HepG2 (cell line): ENCODE measurements at regions not wholly inside any gene's neighbourhood (a gene's known extent, or its start where the extent isn't known, plus 50 kb on each side); places are given as distances from the start of the nearest gene placed in this dataset.

Source experiments
- ATAC-seq: fragments of 200-7000 bp; cut with Tn5 transposase; 3 replicates; pipeline ENCODE4 v1.9.1; 2020; ENCODE audit warnings: mild to moderate bottlenecking, moderate library complexity
- BruUV-seq: library from RNA; stranded (reverse); fragments of 400-500 nt; replicated peaks from 2 replicates; lab custom pipeline; 2021; lab: Mats Ljungman, UMichigan
- CTCF ChIA-PET: fragments of 300-600 bp; formaldehyde crosslinking; extraction: SDS; loops from one replicate; lab custom pipeline; 2021; ENCODE audit warnings: low total read pairs, inconsistent platforms, low intra/inter-chr PET ratio; lab: Yijun Ruan, JAX
- POLR2A ChIA-PET: fragments of 350-600 bp; sonication (Branson Sonifier 250); formaldehyde crosslinking; loops from one replicate; lab custom pipeline; 2020; ENCODE audit warnings: antibody characterized with exemption, inconsistent platforms; lab: Yijun Ruan, JAX
- DNase-seq: peaks from one replicate; pipeline ENCODE4 v3.0.0-alpha.2; 2015; ENCODE audit warnings: low spot score
- FAIRE-seq: peaks from 3 replicates; lab custom pipeline; 2011; peaks lifted over from hg19 to GRCh38; lab: Jason Lieb, UNC
- H2AFZ ChIP-seq: one replicate; pipeline ENCODE4 v1.6.1; 2011; ENCODE audit warnings: low read length, inconsistent platforms
- H3K27ac ChIP-seq: fragments of 300-600 bp; 3 replicates; pipeline ENCODE4 v1.8.0; 2011; ENCODE audit warnings: mixed run types, mild to moderate bottlenecking, mixed read lengths, low read length, inconsistent platforms; ENCODE audit not compliant: insufficient read depth; ENCODE audit errors: extremely low read length
- H3K27me3 ChIP-seq, 2 experiments: fragments of 200-600 bp in 1 of 2; 2 replicates in 1 of 2; 3 replicates in 1 of 2; pipeline versions ENCODE4 v1.6.0 to v1.8.0; 2011; ENCODE audit warnings: low read length in 2 of 2, mild to moderate bottlenecking in 2 of 2, moderate library complexity in 2 of 2, inconsistent platforms in 1 of 2; ENCODE audit not compliant: insufficient read depth in 2 of 2, control insufficient read depth in 1 of 2
- H3K36me3 ChIP-seq, 2 experiments: fragments of 200-600 bp in 1 of 2; replicated peaks in 1 of 2; 2 replicates in 1 of 2; 3 replicates in 1 of 2; pipeline versions ENCODE4 v1.5.1 to v1.8.0; 2011; ENCODE audit warnings: low read length in 2 of 2, inconsistent platforms in 1 of 2; ENCODE audit not compliant: insufficient read depth in 2 of 2, control insufficient read depth in 1 of 2
- H3K4me1 ChIP-seq: 2 replicates; pipeline ENCODE4 v1.5.1; 2012; ENCODE audit warnings: low read length, inconsistent platforms; ENCODE audit not compliant: insufficient read depth
- H3K4me2 ChIP-seq: 2 replicates; pipeline ENCODE4 v1.6.0; 2011; ENCODE audit warnings: low read depth, low read length, inconsistent platforms
- H3K4me3 ChIP-seq, 3 experiments: fragments of 200-600 bp in 1 of 3; sonication (generic), shearing (Covaris generic) in 1 of 3; replicated peaks in 1 of 3; 2 replicates each; pipeline ENCODE4 v1.5.1; 2011 to 2016; ENCODE audit warnings: low read length in 3 of 3, inconsistent platforms in 2 of 3, low read depth in 2 of 3, mild to moderate bottlenecking in 2 of 3, control low read depth in 1 of 3, mixed read lengths in 1 of 3; ENCODE audit not compliant: insufficient read depth in 1 of 3
- H3K79me2 ChIP-seq: one replicate; pipeline ENCODE4 v1.6.1; 2011; ENCODE audit warnings: low read length, inconsistent platforms; ENCODE audit not compliant: insufficient read depth
- H3K9ac ChIP-seq: 2 replicates; pipeline ENCODE4 v1.6.0; 2011; ENCODE audit warnings: mild to moderate bottlenecking, low read depth, low read length, inconsistent platforms; ENCODE audit not compliant: insufficient read depth
- H3K9me3 ChIP-seq: 2 replicates; pipeline ENCODE4 v1.5.1; 2012; ENCODE audit warnings: mild to moderate bottlenecking, low read length
- H4K20me1 ChIP-seq: 2 replicates; pipeline ENCODE4 v1.6.0; 2011; ENCODE audit warnings: inconsistent platforms, mild to moderate bottlenecking, low read length, moderate library complexity; ENCODE audit not compliant: insufficient read depth
- CEBPB ChIP-seq: IDR thresholded peaks from 2 replicates; pipeline ENCODE4 v1.6.1; 2011; ENCODE audit warnings: low read depth, low read length, improper control_type of control experiment, borderline replicate concordance
- EEA1 ChIP-seq: sonication (generic); formaldehyde crosslinking; IDR thresholded peaks from 2 replicates; pipeline ENCODE4 v1.5.1; 2020; ENCODE audit warnings: mild to moderate bottlenecking, missing genetic modification reagents, borderline replicate concordance
- HMG20B ChIP-seq: conservative IDR thresholded peaks from 2 replicates; pipeline ENCODE4 v1.6.1; 2016; ENCODE audit warnings: missing genetic modification reagents, missing compliant biosample characterization
- NPAS2 ChIP-seq: sonication (generic); formaldehyde crosslinking; IDR thresholded peaks from 2 replicates; pipeline ENCODE4 v1.8.0; 2022; ENCODE audit warnings: mild to moderate bottlenecking, missing genetic modification reagents, borderline replicate concordance
- SKI ChIP-seq: fragments of 450-650 bp; IDR thresholded peaks from one replicate; pipeline ENCODE4 v1.6.1; 2018; ENCODE audit warnings: mild to moderate bottlenecking; ENCODE audit not compliant: partially characterized antibody
- SMAD3 ChIP-seq: sonication (generic); formaldehyde crosslinking; IDR thresholded peaks from 2 replicates; pipeline ENCODE4 v1.4.0; 2020; ENCODE audit warnings: missing genetic modification reagents
- ZFP37 ChIP-seq: sonication (generic); formaldehyde crosslinking; IDR thresholded peaks from 2 replicates; pipeline ENCODE4 v1.4.0; 2020; ENCODE audit warnings: missing genetic modification reagents, borderline replicate concordance
- ZNF282 ChIP-seq: fragments of 450-650 bp; IDR thresholded peaks from 2 replicates; pipeline ENCODE4 v1.6.1; 2018; ENCODE audit not compliant: partially characterized antibody
- ZNF30 ChIP-seq: sonication (generic); formaldehyde crosslinking; IDR thresholded peaks from 2 replicates; pipeline ENCODE4 v1.5.0; 2020; ENCODE audit warnings: mild to moderate bottlenecking, missing genetic modification reagents
- ZNF441 ChIP-seq: sonication (generic); formaldehyde crosslinking; IDR thresholded peaks from 2 replicates; pipeline ENCODE4 v1.7.0; 2021; ENCODE audit warnings: missing genetic modification reagents, borderline replicate concordance
- ZNF772 ChIP-seq: sonication (generic); formaldehyde crosslinking; IDR thresholded peaks from 2 replicates; pipeline ENCODE4 v1.5.0; 2020; ENCODE audit warnings: mild to moderate bottlenecking, missing genetic modification reagents
- WGBS: methylation state at CpG from one replicate; pipeline ENCODE4 v1.1.6; 2017; ENCODE audit warnings: low lambda C conversion rate; 5-methylcytosine and 5-hydroxymethylcytosine counted together
- in situ Hi-C: cut with HindIII; loops from 2 replicates; pipeline ENCODE4 v1.10.0; 2017; ENCODE audit warnings: low pct_unique_long_range_greater_than_20kb; ENCODE audit not compliant: extremely low pct_ligation_motif_present
- intact Hi-C: fragments of 100-400 bp; cut with micrococcal nuclease; formaldehyde crosslinking; loops from one replicate; pipeline ENCODE4 v1.10.0; 2022; ENCODE audit not compliant: unreplicated experiment
- TF ChIP-seq, protein P1 (sequence below): sonication (generic); formaldehyde crosslinking; IDR thresholded peaks from 2 replicates; pipeline ENCODE4 v1.4.0; 2020; ENCODE audit warnings: missing genetic modification reagents
- TF ChIP-seq, protein P2 (sequence below): IDR thresholded peaks from 2 replicates; pipeline ENCODE4 v1.6.1; 2016; ENCODE audit warnings: missing biosample characterization, missing genetic modification reagents, low read depth
- TF ChIP-seq, protein P3 (sequence below): sonication (generic); formaldehyde crosslinking; IDR thresholded peaks from 2 replicates; pipeline ENCODE4 v1.4.0; 2020; ENCODE audit warnings: missing genetic modification reagents

DNA sequence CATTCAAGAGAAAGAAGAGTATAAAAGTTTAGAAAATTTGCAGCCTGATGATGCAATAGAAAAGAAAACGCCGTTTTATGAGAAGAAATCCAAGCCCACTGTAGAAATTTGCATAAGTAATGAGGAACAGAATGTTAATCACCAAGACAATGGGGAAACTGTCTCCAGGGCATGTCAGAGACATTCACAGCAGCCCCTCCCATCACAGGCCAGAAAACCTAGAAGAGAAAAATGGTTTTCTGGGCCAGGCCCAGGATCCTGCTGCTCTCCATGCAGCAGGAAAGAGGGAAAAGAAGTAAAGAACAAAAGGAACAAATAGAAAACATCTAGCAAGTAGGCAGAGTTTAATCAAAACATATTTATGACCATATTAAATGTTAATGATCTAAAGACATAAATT lies 119.0 kb downstream of the ANKRD50 start:
- no peaks in the 10 kb centered on the region for H3K4me1 ChIP-seq
- 23% methylated on average over 2 of the region's 2 CpGs for whole genome bisulfite sequencing
- no peaks in the 10 kb centered on the region for H3K79me2 ChIP-seq
- H3K4me2 ChIP-seq = no peak overlapping the region
- no peak overlapping the region for H2AFZ ChIP-seq
- H3K27me3 ChIP-seq = no peaks in the 10 kb centered on the region
- FAIRE-seq = no peak
- in situ Hi-C loops = no loop called here
- CTCF ChIA-PET = no interaction called here
- no peaks in the 10 kb centered on the region for H3K9me3 ChIP-seq
- H3K36me3 ChIP-seq = no peaks in the 10 kb centered on the region
- no peak overlapping the region for H3K9ac ChIP-seq
- H3K4me3 ChIP-seq = no peak overlapping the region
- intact Hi-C loops = no loop called here
- no peak overlapping the region for H3K27ac ChIP-seq
- POLR2A ChIA-PET = no interaction called here
- no peak for ATAC-seq
- TF ChIP-seq CEBPB (peak; percentile 0; the same call in 1 of the 2 replicates), ZNF282 (no peak), ZFP37 (CRISPR knock-in tag) (no peak)
- TF ChIP-seq, protein P1, sequence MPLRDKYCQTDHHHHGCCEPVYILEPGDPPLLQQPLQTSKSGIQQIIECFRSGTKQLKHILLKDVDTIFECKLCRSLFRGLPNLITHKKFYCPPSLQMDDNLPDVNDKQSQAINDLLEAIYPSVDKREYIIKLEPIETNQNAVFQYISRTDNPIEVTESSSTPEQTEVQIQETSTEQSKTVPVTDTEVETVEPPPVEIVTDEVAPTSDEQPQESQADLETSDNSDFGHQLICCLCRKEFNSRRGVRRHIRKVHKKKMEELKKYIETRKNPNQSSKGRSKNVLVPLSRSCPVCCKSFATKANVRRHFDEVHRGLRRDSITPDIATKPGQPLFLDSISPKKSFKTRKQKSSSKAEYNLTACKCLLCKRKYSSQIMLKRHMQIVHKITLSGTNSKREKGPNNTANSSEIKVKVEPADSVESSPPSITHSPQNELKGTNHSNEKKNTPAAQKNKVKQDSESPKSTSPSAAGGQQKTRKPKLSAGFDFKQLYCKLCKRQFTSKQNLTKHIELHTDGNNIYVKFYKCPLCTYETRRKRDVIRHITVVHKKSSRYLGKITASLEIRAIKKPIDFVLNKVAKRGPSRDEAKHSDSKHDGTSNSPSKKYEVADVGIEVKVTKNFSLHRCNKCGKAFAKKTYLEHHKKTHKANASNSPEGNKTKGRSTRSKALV (CRISPR knock-in tag) = no peak
- TF ChIP-seq, protein P2, sequence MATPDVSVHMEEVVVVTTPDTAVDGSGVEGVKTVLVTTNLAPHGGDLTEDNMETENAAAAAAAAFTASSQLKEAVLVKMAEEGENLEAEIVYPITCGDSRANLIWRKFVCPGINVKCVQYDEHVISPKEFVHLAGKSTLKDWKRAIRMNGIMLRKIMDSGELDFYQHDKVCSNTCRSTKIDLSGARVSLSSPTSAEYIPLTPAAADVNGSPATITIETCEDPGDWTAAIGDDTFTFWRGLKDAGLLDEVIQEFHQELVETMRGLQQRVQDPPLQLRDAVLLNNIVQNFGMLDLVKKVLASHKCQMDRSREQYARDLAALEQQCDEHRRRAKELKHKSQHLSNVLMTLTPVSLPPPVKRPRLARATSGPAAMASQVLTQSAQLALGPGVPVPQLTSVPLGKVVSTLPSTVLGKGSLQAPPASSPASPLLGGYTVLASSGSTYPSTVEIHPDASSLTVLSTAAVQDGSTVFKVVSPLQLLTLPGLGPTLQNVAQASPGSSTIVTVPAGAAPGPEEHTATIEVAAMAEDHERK (CRISPR knock-in tag) = no peak
- no peak for DNase-seq
- H4K20me1 ChIP-seq = no peaks in the 10 kb centered on the region
- no TSS peak for BruUV-seq

DNA sequence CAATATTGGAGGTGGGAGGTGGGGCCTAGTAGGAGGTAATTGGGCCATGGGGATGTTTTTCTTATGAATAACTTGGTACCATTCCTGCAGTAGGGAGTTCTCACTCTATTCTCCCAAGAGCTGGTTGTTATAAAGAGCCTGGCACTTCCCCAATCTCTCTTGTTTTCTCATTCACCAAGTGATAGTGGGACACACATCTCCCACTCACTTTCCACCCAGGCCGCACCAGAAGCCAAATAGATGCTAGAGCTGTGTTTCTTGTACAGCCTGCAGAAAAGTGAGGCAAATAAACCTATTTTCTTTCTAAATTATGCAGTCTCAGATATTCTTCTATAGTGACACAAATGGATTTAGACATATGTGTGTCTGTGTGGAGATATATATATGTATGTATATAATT lies 117.6 kb downstream of the ANKRD50 start:
- Histone ChIP-seq H3K4me1 (no peaks in the 10 kb centered on the region), H3K27ac (no peak overlapping the region), H3K4me3 (no peak overlapping the region), H3K79me2 (no peaks in the 10 kb centered on the region), H3K9ac (no peak overlapping the region), H4K20me1 (no peaks in the 10 kb centered on the region), H3K36me3 (no peaks in the 10 kb centered on the region), H3K4me2 (no peak overlapping the region), H3K9me3 (no peaks in the 10 kb centered on the region), H3K27me3 (no peaks in the 10 kb centered on the region), H2AFZ (no peak overlapping the region)
- ATAC-seq (no peak), DNase-seq (no peak), FAIRE-seq (no peak)
- 65% methylated on average over 1 of the region's 1 CpG for WGBS
- BruUV-seq = no TSS peak
- ChIA-PET POLR2A (no interaction called here), CTCF (no interaction called here)
- TF ChIP-seq, protein P3, sequence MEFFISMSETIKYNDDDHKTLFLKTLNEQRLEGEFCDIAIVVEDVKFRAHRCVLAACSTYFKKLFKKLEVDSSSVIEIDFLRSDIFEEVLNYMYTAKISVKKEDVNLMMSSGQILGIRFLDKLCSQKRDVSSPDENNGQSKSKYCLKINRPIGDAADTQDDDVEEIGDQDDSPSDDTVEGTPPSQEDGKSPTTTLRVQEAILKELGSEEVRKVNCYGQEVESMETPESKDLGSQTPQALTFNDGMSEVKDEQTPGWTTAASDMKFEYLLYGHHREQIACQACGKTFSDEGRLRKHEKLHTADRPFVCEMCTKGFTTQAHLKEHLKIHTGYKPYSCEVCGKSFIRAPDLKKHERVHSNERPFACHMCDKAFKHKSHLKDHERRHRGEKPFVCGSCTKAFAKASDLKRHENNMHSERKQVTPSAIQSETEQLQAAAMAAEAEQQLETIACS (CRISPR knock-in tag) = no peak
- TF ChIP-seq HMG20B (no peak), ZNF772 (CRISPR knock-in tag) (no peak), ZNF30 (CRISPR knock-in tag) (no peak), SKI (no peak), SMAD3 (no peak), ZNF441 (no peak), EEA1 (CRISPR knock-in tag) (no peak), NPAS2 (no peak)
- in situ Hi-C loops (no loop called here), intact Hi-C loops (no loop called here)
